Uterus (tissue), 3 donors: ENCODE measurements at regions not wholly inside any gene's neighbourhood (a gene's known extent, or its start where the extent isn't known, plus 50 kb on each side); places are given as distances from the start of the nearest gene placed in this dataset.
"Not testable (repeated sequence)": the region's sequence is repeated elsewhere in the genome, so short reads cannot be mapped to it uniquely, and the experiment has no call there.

Experiments
- DNase-seq, 2 donors: peaks; one replicate each; pipeline ENCODE4 v3.0.0-alpha.2; 2019 to 2020
- H3K27ac ChIP-seq, 2 donors: fragments of 200-600 bp; sonication (generic); 1 replicate in 1 of 2; 2 replicates in 1 of 2; pipeline ENCODE4 v1.5.1; 2016 to 2018
- H3K27me3 ChIP-seq, 2 donors: fragments of 200-600 bp; sonication (generic); one replicate each; pipeline ENCODE4 v1.5.1; 2018 to 2019; ENCODE audit warnings: control low read depth in 1 of 2
- H3K36me3 ChIP-seq, 2 donors: fragments of 200-600 bp; sonication (generic); one replicate each; pipeline ENCODE4 v1.5.1; 2019; ENCODE audit warnings: control low read depth in 1 of 2
- H3K4me1 ChIP-seq, 2 donors: fragments of 200-600 bp; sonication (generic); one replicate each; pipeline ENCODE4 v1.5.1; 2018 to 2019; ENCODE audit warnings: control low read depth in 1 of 2
- H3K4me3 ChIP-seq, 2 donors: fragments of 200-600 bp; sonication (generic); 1 replicate in 1 of 2; 2 replicates in 1 of 2; pipeline ENCODE4 v1.5.1; 2018 to 2019; ENCODE audit warnings: mild to moderate bottlenecking in 1 of 2
- H3K9me3 ChIP-seq, 2 donors: fragments of 200-600 bp; sonication (generic); one replicate each; pipeline ENCODE4 v1.5.1; 2019; ENCODE audit warnings: control low read depth in 1 of 2
- POLR2A ChIP-seq, 2 donors: fragments of 450-650 bp; IDR thresholded peaks; one replicate each; pipeline ENCODE4 v1.6.1; 2016; ENCODE audit warnings: antibody characterized with exemption in 2 of 2, mild to moderate bottlenecking in 1 of 2, moderate library complexity in 1 of 2
- intact Hi-C: fragments of 100-400 bp; cut with DNase I; formaldehyde crosslinking; loops from one replicate; pipeline ENCODE4 v1.15.1; 2023; ENCODE audit warnings: low total_unique reads
- TF ChIP-seq, protein P1 (sequence below), 4 experiments: fragments of 200-600 bp in 2 of 4; fragments of 450-650 bp in 2 of 4; sonication (generic) in 2 of 4; IDR thresholded peaks; one replicate each; pipeline ENCODE4 v1.5.1; 2016 to 2019; ENCODE audit warnings: antibody characterized with exemption in 4 of 4, mild to moderate bottlenecking in 2 of 4, moderate library complexity in 1 of 4
- donor health status: DM: yes; HTN: yes; CAD: no.

- no peak for DNase-seq
- no peaks in the 10 kb centered on the region for H3K27me3 ChIP-seq
- H3K36me3 ChIP-seq: no peaks in the 10 kb centered on the region
- H3K4me1 ChIP-seq: no peaks in the 10 kb centered on the region
- intact Hi-C loops: no loop called here
- H3K4me3 ChIP-seq: no peak overlapping the region
- no peak for TF ChIP-seq POLR2A (IDR thresholded peaks at IDR 0.05)
- TF ChIP-seq, protein P1, sequence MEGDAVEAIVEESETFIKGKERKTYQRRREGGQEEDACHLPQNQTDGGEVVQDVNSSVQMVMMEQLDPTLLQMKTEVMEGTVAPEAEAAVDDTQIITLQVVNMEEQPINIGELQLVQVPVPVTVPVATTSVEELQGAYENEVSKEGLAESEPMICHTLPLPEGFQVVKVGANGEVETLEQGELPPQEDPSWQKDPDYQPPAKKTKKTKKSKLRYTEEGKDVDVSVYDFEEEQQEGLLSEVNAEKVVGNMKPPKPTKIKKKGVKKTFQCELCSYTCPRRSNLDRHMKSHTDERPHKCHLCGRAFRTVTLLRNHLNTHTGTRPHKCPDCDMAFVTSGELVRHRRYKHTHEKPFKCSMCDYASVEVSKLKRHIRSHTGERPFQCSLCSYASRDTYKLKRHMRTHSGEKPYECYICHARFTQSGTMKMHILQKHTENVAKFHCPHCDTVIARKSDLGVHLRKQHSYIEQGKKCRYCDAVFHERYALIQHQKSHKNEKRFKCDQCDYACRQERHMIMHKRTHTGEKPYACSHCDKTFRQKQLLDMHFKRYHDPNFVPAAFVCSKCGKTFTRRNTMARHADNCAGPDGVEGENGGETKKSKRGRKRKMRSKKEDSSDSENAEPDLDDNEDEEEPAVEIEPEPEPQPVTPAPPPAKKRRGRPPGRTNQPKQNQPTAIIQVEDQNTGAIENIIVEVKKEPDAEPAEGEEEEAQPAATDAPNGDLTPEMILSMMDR (IDR thresholded peaks at IDR 0.05): no peak
- no peak overlapping the region for H3K27ac ChIP-seq
- H3K9me3 ChIP-seq: no peaks in the 10 kb centered on the region
Measured at GRCh38 chr18:1778496-1779178, 792.7 kb downstream of the METTL4 start.

GRCh38 chr18:1779587-1779986 lies 791.7 kb downstream of the METTL4 start:
- intact Hi-C loops: no loop called here
- no peak for TF ChIP-seq POLR2A (IDR thresholded peaks at IDR 0.05)
- TF ChIP-seq, protein P1 (IDR thresholded peaks at IDR 0.05): no peak
- H3K4me3 ChIP-seq: no peak overlapping the region

GRCh38 chr18:1784113-1784512 lies 787.2 kb downstream of the METTL4 start:
- intact Hi-C loops: no loop called here
- DNase-seq: no peak

More at GRCh38 chr18:1779587-1779986, 791.7 kb downstream of the METTL4 start:
- Histone ChIP-seq H3K27ac (no peak overlapping the region), H3K4me1 (no peaks in the 10 kb centered on the region), H3K27me3 (no peaks in the 10 kb centered on the region), H3K9me3 (no peaks in the 10 kb centered on the region), H3K36me3 (no peaks in the 10 kb centered on the region)
- DNase-seq: no peak

DNA sequence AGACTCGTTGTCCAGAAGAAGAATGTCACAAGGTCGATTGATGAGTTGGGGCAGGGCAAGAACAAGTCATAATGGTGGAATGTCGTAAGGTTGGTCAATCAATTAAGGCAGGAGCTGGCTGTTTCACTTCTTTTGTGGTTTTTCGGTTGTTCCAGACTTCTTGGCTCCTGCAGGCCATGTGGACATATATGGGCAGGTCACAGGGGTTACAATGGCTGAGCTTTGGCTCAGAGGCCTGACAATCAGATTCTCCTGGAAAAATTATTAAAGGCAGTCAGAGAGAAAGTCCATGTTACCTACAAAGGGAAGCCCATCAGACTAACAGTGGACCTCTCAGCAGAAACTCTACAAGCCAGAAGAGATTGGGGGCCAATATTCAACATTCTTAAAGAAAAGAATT lies 785.3 kb downstream of the METTL4 start:
- intact Hi-C loops, H3K27me3 ChIP-seq, H3K27ac ChIP-seq, H3K4me1 ChIP-seq, H3K4me3 ChIP-seq, H3K36me3 ChIP-seq, H3K9me3 ChIP-seq, DNase-seq: not testable (repeated sequence)

More at GRCh38 chr18:1784113-1784512, 787.2 kb downstream of the METTL4 start:
- H3K27ac ChIP-seq: no peak overlapping the region
- no peaks in the 10 kb centered on the region for H3K36me3 ChIP-seq
- no peaks in the 10 kb centered on the region for H3K9me3 ChIP-seq
- H3K27me3 ChIP-seq: no peaks in the 10 kb centered on the region
- H3K4me1 ChIP-seq: no peaks in the 10 kb centered on the region
- no peak overlapping the region for H3K4me3 ChIP-seq
- TF ChIP-seq, protein P1 (IDR thresholded peaks at IDR 0.05): no peak
- no peak for TF ChIP-seq POLR2A (IDR thresholded peaks at IDR 0.05)

GRCh38 chr18:1796636-1797035 lies 774.7 kb downstream of the METTL4 start:
- TF ChIP-seq, protein P1 (IDR thresholded peaks at IDR 0.05): no peak
- no peak for TF ChIP-seq POLR2A (IDR thresholded peaks at IDR 0.05)
- Histone ChIP-seq H3K27me3 (no peaks in the 10 kb centered on the region), H3K4me3 (no peak overlapping the region), H3K9me3 (peaks cover 0 to 4% of the 10 kb centered on the region in 2 donors), H3K4me1 (no peaks in the 10 kb centered on the region), H3K36me3 (no peaks in the 10 kb centered on the region), H3K27ac (no peak overlapping the region)
- no peak for DNase-seq
- intact Hi-C loops: no loop called here
